CD14-positive monocyte (primary cell): ENCODE measurements at regions not wholly inside any gene's neighbourhood (a gene's known extent, or its start where the extent isn't known, plus 50 kb on each side); places are given as distances from the start of the nearest gene placed in this dataset.

Source experiments
- DNase-seq, 3 donors: peaks; one replicate each; pipeline ENCODE4 v3.0.0-alpha.2; 2011 to 2022
- H2AFZ ChIP-seq: 2 replicates; pipeline ENCODE4 v1.6.0; 2012; ENCODE audit warnings: mild to moderate bottlenecking, low read depth, low read length, inconsistent platforms; ENCODE audit not compliant: insufficient read depth, poor library complexity, severe bottlenecking
- H3K27ac ChIP-seq, 2 donors: 1 replicate in 1 of 2; 2 replicates in 1 of 2; pipeline ENCODE4 v1.5.1; 2012 to 2013; ENCODE audit warnings: low read length in 2 of 2, control low read depth in 1 of 2, inconsistent platforms in 1 of 2, low read depth in 1 of 2, mild to moderate bottlenecking in 1 of 2
- H3K27me3 ChIP-seq, 2 donors: one replicate each; pipeline versions ENCODE4 v1.6.0 to v1.6.1; 2011 to 2013; ENCODE audit warnings: low read length in 2 of 2; ENCODE audit not compliant: control insufficient read depth in 2 of 2, insufficient read depth in 2 of 2
- H3K36me3 ChIP-seq, 2 donors: replicated peaks in 1 of 2; 1 replicate in 1 of 2; 2 replicates in 1 of 2; pipeline versions ENCODE4 v1.5.1 to v1.6.1; 2012 to 2013; ENCODE audit warnings: low read length in 2 of 2, control low read depth in 1 of 2, inconsistent platforms in 1 of 2, mild to moderate bottlenecking in 1 of 2; ENCODE audit not compliant: insufficient read depth in 2 of 2, control insufficient read depth in 1 of 2
- H3K4me1 ChIP-seq, 2 donors: 1 replicate in 1 of 2; 2 replicates in 1 of 2; pipeline versions ENCODE4 v1.5.1 to v1.6.1; 2012 to 2013; ENCODE audit warnings: low read length in 2 of 2, control low read depth in 1 of 2, inconsistent platforms in 1 of 2, mild to moderate bottlenecking in 1 of 2, moderate library complexity in 1 of 2; ENCODE audit not compliant: insufficient read depth in 2 of 2, control insufficient read depth in 1 of 2
- H3K4me2 ChIP-seq: replicated peaks from 2 replicates; pipeline ENCODE3; 2012; ENCODE audit warnings: low read length, moderate library complexity, mild to moderate bottlenecking; ENCODE audit not compliant: poor library complexity, severe bottlenecking; ENCODE audit errors: extremely low read depth
- H3K4me3 ChIP-seq, 3 experiments: fragments of 200-600 bp in 1 of 3; sonication (generic) in 1 of 3; replicated peaks in 1 of 3; 1 replicate in 2 of 3; 2 replicates in 1 of 3; pipeline ENCODE4 v1.5.1; 2011 to 2013; ENCODE audit warnings: low read length in 3 of 3, mild to moderate bottlenecking in 3 of 3, control low read depth in 2 of 3, low read depth in 2 of 3, inconsistent platforms in 1 of 3, moderate library complexity in 1 of 3
- H3K79me2 ChIP-seq: 2 replicates; pipeline ENCODE4 v1.6.0; 2012; ENCODE audit warnings: mild to moderate bottlenecking, control low read depth, inconsistent platforms, low read length, moderate library complexity; ENCODE audit not compliant: insufficient read depth
- H3K9ac ChIP-seq: 2 replicates; pipeline ENCODE4 v1.6.0; 2017; ENCODE audit warnings: low read length, mild to moderate bottlenecking; ENCODE audit not compliant: insufficient read depth, poor library complexity, severe bottlenecking
- H3K9me3 ChIP-seq, 2 donors: replicated peaks in 1 of 2; 1 replicate in 1 of 2; 2 replicates in 1 of 2; pipeline versions ENCODE4 v1.5.1 to v1.6.1; 2012 to 2013; ENCODE audit warnings: low read length in 2 of 2, control low read depth in 1 of 2; ENCODE audit not compliant: control insufficient read depth in 1 of 2, insufficient read depth in 1 of 2
- H4K20me1 ChIP-seq: 2 replicates; pipeline ENCODE4 v1.6.0; 2012; ENCODE audit warnings: mild to moderate bottlenecking, low read length, control low read depth, moderate library complexity; ENCODE audit not compliant: insufficient read depth
- H3K27ac Mint-ChIP-seq, 7 donors: one replicate each; pipeline ENCODE4 v1.8.0; 2020; ENCODE audit warnings: mild to moderate bottlenecking in 7 of 7, mixed read lengths in 7 of 7, moderate library complexity in 6 of 7, inconsistent platforms in 2 of 7
- H3K27me3 Mint-ChIP-seq, 3 donors: one replicate each; pipeline ENCODE4 v1.8.0; 2021 to 2022; ENCODE audit warnings: low read depth in 3 of 3, mild to moderate bottlenecking in 3 of 3, mixed read lengths in 3 of 3, moderate library complexity in 3 of 3, inconsistent platforms in 1 of 3
- H3K36me3 Mint-ChIP-seq, 2 donors: one replicate each; pipeline ENCODE4 v1.8.0; 2020; ENCODE audit warnings: mixed read lengths in 2 of 2, inconsistent platforms in 1 of 2, mild to moderate bottlenecking in 1 of 2
- H3K4me1 Mint-ChIP-seq: one replicate; pipeline ENCODE4 v1.8.0; 2020; ENCODE audit warnings: mild to moderate bottlenecking, mixed read lengths
- H3K4me3 Mint-ChIP-seq, 2 donors: one replicate each; pipeline ENCODE4 v1.8.0; 2020; ENCODE audit warnings: mild to moderate bottlenecking in 2 of 2, mixed read lengths in 2 of 2, moderate library complexity in 1 of 2
- H3K9me3 Mint-ChIP-seq, 7 donors: one replicate each; pipeline ENCODE4 v1.8.0; 2020 to 2022; ENCODE audit warnings: mixed read lengths in 7 of 7, mild to moderate bottlenecking in 6 of 7, moderate library complexity in 6 of 7, inconsistent platforms in 2 of 7
- CTCF ChIP-seq: fragments of 200-600 bp; IDR thresholded peaks from one replicate; pipeline ENCODE4 v1.8.0; 2022; ENCODE audit warnings: antibody characterized with exemption, mild to moderate bottlenecking
- WGBS: methylation state at CpG from one replicate; pipeline ENCODE4 v1.1.5; 2013; ENCODE audit warnings: missing lambda C conversion rate; ENCODE audit not compliant: insufficient coverage; 5-methylcytosine and 5-hydroxymethylcytosine counted together
- intact Hi-C, 2 donors: fragments of 100-400 bp; cut with micrococcal nuclease; formaldehyde crosslinking; loops; one replicate each; pipeline versions ENCODE4 v1.15.0 to v1.15.1; 2023

- H3K4me3 ChIP-seq: no peak overlapping the region
- no peaks in the 10 kb centered on the region for H3K4me1 ChIP-seq
- Mint-ChIP-seq H3K27ac (no peak overlapping the region), H3K4me3 (no peak overlapping the region), H3K4me1 (no peaks in the 10 kb centered on the region), H3K27me3 (peaks cover 0 to 1% (median under 1%) of the 10 kb centered on the region in 3 donors), H3K9me3 (peaks cover 0 to 2% (median 0%) of the 10 kb centered on the region in 7 donors), H3K36me3 (no peaks in the 10 kb centered on the region)
- no peaks in the 10 kb centered on the region for H3K9me3 ChIP-seq
- intact Hi-C loops: no loop called here
- H3K27ac ChIP-seq: no peak overlapping the region
- no peaks in the 10 kb centered on the region for H3K79me2 ChIP-seq
- WGBS: no CpG with 5 or more reads among the region's 2 CpGs
- no peaks in the 10 kb centered on the region for H3K27me3 ChIP-seq
- H3K9ac ChIP-seq: no peak overlapping the region
- no peak overlapping the region for H2AFZ ChIP-seq
- no peaks in the 10 kb centered on the region for H4K20me1 ChIP-seq
- H3K4me2 ChIP-seq: no peak overlapping the region
- TF ChIP-seq CTCF: no peak
- H3K36me3 ChIP-seq: no peaks in the 10 kb centered on the region
- DNase-seq: no peak
Measured at GRCh38 chr5:89951876-89952275, 457.7 kb downstream of the CETN3 start.

DNA sequence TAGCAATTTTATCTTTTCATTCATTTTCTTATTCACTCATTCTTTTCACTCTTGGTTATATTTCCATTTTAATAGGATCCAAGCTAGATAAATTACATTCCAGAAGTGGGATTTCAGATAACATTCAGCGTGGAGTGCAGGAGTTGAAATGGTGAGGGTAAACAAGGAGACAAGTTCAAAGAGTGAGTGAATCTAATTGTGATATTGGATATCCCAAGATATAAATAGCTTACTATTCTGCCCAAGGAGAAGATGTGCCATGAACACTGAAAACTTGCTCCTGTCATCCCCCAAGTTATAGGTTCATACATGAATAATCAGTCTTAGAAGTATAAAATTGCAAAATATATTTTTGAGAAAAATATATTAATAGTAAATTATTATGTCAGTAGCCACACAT lies 459.3 kb downstream of the CETN3 start:
- no peaks in the 10 kb centered on the region for H3K36me3 Mint-ChIP-seq
- Histone ChIP-seq H3K4me3 (no peak overlapping the region), H3K9me3 (no peaks in the 10 kb centered on the region), H3K36me3 (no peaks in the 10 kb centered on the region), H3K27me3 (no peaks in the 10 kb centered on the region), H2AFZ (no peak overlapping the region), H3K27ac (no peak overlapping the region), H3K4me2 (no peak overlapping the region), H3K4me1 (no peaks in the 10 kb centered on the region), H3K9ac (no peak overlapping the region), H4K20me1 (no peaks in the 10 kb centered on the region), H3K79me2 (no peaks in the 10 kb centered on the region)
- peaks cover 0 to 1% (median 1%) of the 10 kb centered on the region in 3 donors for H3K27me3 Mint-ChIP-seq
- TF ChIP-seq CTCF: no peak
- no peak overlapping the region for H3K4me3 Mint-ChIP-seq
- WGBS: no CpG with 5 or more reads among the region's 1 CpG
- peaks cover 0 to 3% (median 0%) of the 10 kb centered on the region in 7 donors for H3K9me3 Mint-ChIP-seq
- intact Hi-C loops: no loop called here
- no peak for DNase-seq
- H3K27ac Mint-ChIP-seq: no peak overlapping the region
- no peaks in the 10 kb centered on the region for H3K4me1 Mint-ChIP-seq
